ENCODE measurements at regions not wholly inside any gene's neighbourhood (a gene's known extent, or its start where the extent isn't known, plus 50 kb on each side); places are given as distances from the start of the nearest gene placed in this dataset.
"Not testable (repeated sequence)": the region's sequence is repeated elsewhere in the genome, so short reads cannot be mapped to it uniquely, and the experiment has no call there.

GRCh38 chr16:54991525-54991924 lies 60.9 kb downstream of the IRX5 start:
- no peak overlapping the region for H2BK120ac ChIP-seq (ENCODE audit: low read depth, low read length)
- no peak for ATAC-seq (ENCODE audit: low read depth)
- H3K4me3 ChIP-seq (ENCODE audit: insufficient read depth, low read depth, low read length) = no peak overlapping the region
- CTCF ChIA-PET = no interaction called here
- H3K4me1 ChIP-seq (ENCODE audit: control insufficient read depth, insufficient read depth, low read length) = no peaks in the 10 kb centered on the region
- no peak overlapping the region for H2BK5ac ChIP-seq (ENCODE audit: low read depth, low read length, poor library complexity, severe bottlenecking)
- no peaks in the 10 kb centered on the region for H3K79me1 ChIP-seq (ENCODE audit: low read depth in 1 of 2, low read length in 2 of 2)
- no peaks in the 10 kb centered on the region for H3K9me3 ChIP-seq (ENCODE audit: control insufficient read depth, insufficient read depth, low read length)
- in situ Hi-C loops (cut with MboI; ENCODE audit: low sequenced_read_pairs) (no loop called here), dilution Hi-C loops (cut with HindIII; ENCODE audit: low sequenced_read_pairs, unreplicated experiment) (no loop called here), intact Hi-C loops (cut with micrococcal nuclease) (no loop called here)
- H3K36me3 ChIP-seq (ENCODE audit: control insufficient read depth, insufficient read depth, low read length) = no peaks in the 10 kb centered on the region
- H3K9ac ChIP-seq (ENCODE audit: low read depth, low read length) = no peak overlapping the region
- H3K18ac ChIP-seq (ENCODE audit: low read depth, low read length) = no peak overlapping the region
- H2BK15ac ChIP-seq (ENCODE audit: low read depth, low read length) = no peak overlapping the region
- no peak overlapping the region for H2AK9ac ChIP-seq (replicated peaks; ENCODE audit: low read depth, low read length, poor library complexity)
- H3K56ac ChIP-seq (ENCODE audit: extremely low read depth, insufficient read depth, low read length) = no peak overlapping the region
- no peaks in the 10 kb centered on the region for H3K27me3 ChIP-seq (ENCODE audit: control insufficient read depth, insufficient read depth, low read length)
- H3K14ac ChIP-seq (replicated peaks; ENCODE audit: low read depth, low read length) = no peak overlapping the region
- H4K5ac ChIP-seq (ENCODE audit: low read depth, low read length) = no peak overlapping the region
- POLR2A ChIA-PET (ENCODE audit: unreplicated experiment) = no interaction called here
- H4K91ac ChIP-seq (ENCODE audit: insufficient read depth, low read depth, low read length) = no peak overlapping the region
- H3K9me1 ChIP-seq (ENCODE audit: insufficient read depth, low read length) = no peaks in the 10 kb centered on the region
- no peak overlapping the region for H3K27ac ChIP-seq (ENCODE audit: insufficient read depth, low read length)
- H2AFZ ChIP-seq (replicated peaks; ENCODE audit: low read length, poor library complexity) = no peak overlapping the region
- BruUV-seq (replicated peaks) = no TSS peak
- H3K4ac ChIP-seq (ENCODE audit: low read depth, low read length) = no peak overlapping the region
- H4K20me1 ChIP-seq (ENCODE audit: insufficient read depth, low read length) = no peaks in the 10 kb centered on the region
- H2AK5ac ChIP-seq (ENCODE audit: low read depth, low read length) = no peak overlapping the region
- 35% methylated on average over 2 of the region's 3 CpGs; no CpG with 5 or more reads in 1 of the 2 experiments for WGBS, 2 experiments (ENCODE audit: extremely low coverage in 2 of 2, insufficient read length in 1 of 2)
- no peak overlapping the region for H4K8ac ChIP-seq (ENCODE audit: low read depth in 2 of 2, low read length in 2 of 2)
- no peak for DNase-seq
- no peak overlapping the region for H2BK20ac ChIP-seq (ENCODE audit: low read depth, low read length)
- no peak for TF ChIP-seq BHLHE40 (IDR thresholded peaks at IDR 0.05; ENCODE audit: low read depth, low read length)
- TF ChIP-seq CTCF (conservative IDR thresholded peaks at IDR 0.05; ENCODE audit: low read depth, low read length) = no peak
- no peak for TF ChIP-seq USF2 (IDR thresholded peaks at IDR 0.05; ENCODE audit: low read depth, low read length)
- no peak for TF ChIP-seq FOS (IDR thresholded peaks at IDR 0.05; ENCODE audit: low read depth, low read length)
- no peak for TF ChIP-seq RAD21 (IDR thresholded peaks at IDR 0.05; ENCODE audit: low read length)
- TF ChIP-seq NFE2L2 (IDR thresholded peaks at IDR 0.05; ENCODE audit: low read depth, low read length) = no peak
- TF ChIP-seq MAZ (IDR thresholded peaks at IDR 0.05; ENCODE audit: borderline replicate concordance, low read depth, low read length) = no peak
- H3K23ac ChIP-seq (ENCODE audit: low read depth, low read length) = no peak overlapping the region
- no peak overlapping the region for H3K4me2 ChIP-seq (ENCODE audit: low read depth, low read length)

GRCh38 chr16:54991946-54992345 lies 61.3 kb downstream of the IRX5 start:
- H3K27ac ChIP-seq (ENCODE audit: insufficient read depth, low read length); ATAC-seq (ENCODE audit: low read depth); H3K4me1 ChIP-seq (ENCODE audit: control insufficient read depth, insufficient read depth, low read length); H3K79me1 ChIP-seq (ENCODE audit: low read depth in 1 of 2, low read length in 2 of 2); H4K20me1 ChIP-seq (ENCODE audit: insufficient read depth, low read length); in situ Hi-C loops (cut with MboI; ENCODE audit: low sequenced_read_pairs); H3K4me2 ChIP-seq (ENCODE audit: low read depth, low read length); H3K4me3 ChIP-seq (ENCODE audit: insufficient read depth, low read depth, low read length); H2AFZ ChIP-seq (replicated peaks; ENCODE audit: low read length, poor library complexity); H3K9me1 ChIP-seq (ENCODE audit: insufficient read depth, low read length); H4K91ac ChIP-seq (ENCODE audit: insufficient read depth, low read depth, low read length); H2BK120ac ChIP-seq (ENCODE audit: low read depth, low read length); H2AK9ac ChIP-seq (replicated peaks; ENCODE audit: low read depth, low read length, poor library complexity); H2AK5ac ChIP-seq (ENCODE audit: low read depth, low read length); H3K4ac ChIP-seq (ENCODE audit: low read depth, low read length); H2BK5ac ChIP-seq (ENCODE audit: low read depth, low read length, poor library complexity, severe bottlenecking); H3K9ac ChIP-seq (ENCODE audit: low read depth, low read length); H2BK20ac ChIP-seq (ENCODE audit: low read depth, low read length); dilution Hi-C loops (cut with HindIII; ENCODE audit: low sequenced_read_pairs, unreplicated experiment); H4K8ac ChIP-seq (ENCODE audit: low read depth in 2 of 2, low read length in 2 of 2); intact Hi-C loops (cut with micrococcal nuclease); BruUV-seq (replicated peaks); H3K9me3 ChIP-seq (ENCODE audit: control insufficient read depth, insufficient read depth, low read length); POLR2A ChIA-PET (ENCODE audit: unreplicated experiment); H2BK15ac ChIP-seq (ENCODE audit: low read depth, low read length); H3K18ac ChIP-seq (ENCODE audit: low read depth, low read length); H3K14ac ChIP-seq (replicated peaks; ENCODE audit: low read depth, low read length); H3K56ac ChIP-seq (ENCODE audit: extremely low read depth, insufficient read depth, low read length); CTCF ChIA-PET; H4K5ac ChIP-seq (ENCODE audit: low read depth, low read length); H3K36me3 ChIP-seq (ENCODE audit: control insufficient read depth, insufficient read depth, low read length); H3K27me3 ChIP-seq (ENCODE audit: control insufficient read depth, insufficient read depth, low read length); DNase-seq; H3K23ac ChIP-seq (ENCODE audit: low read depth, low read length): not testable (repeated sequence)
- WGBS, 2 experiments (ENCODE audit: extremely low coverage in 2 of 2, insufficient read length in 1 of 2) = 60% methylated on average over 1 of the region's 4 CpGs; no CpG with 5 or more reads in 1 of the 2 experiments

Measured in IMR-90 (cell line).